ENCODE measurements at regions not wholly inside any gene's neighbourhood (a gene's known extent, or its start where the extent isn't known, plus 50 kb on each side); places are given as distances from the start of the nearest gene placed in this dataset.

DNA sequence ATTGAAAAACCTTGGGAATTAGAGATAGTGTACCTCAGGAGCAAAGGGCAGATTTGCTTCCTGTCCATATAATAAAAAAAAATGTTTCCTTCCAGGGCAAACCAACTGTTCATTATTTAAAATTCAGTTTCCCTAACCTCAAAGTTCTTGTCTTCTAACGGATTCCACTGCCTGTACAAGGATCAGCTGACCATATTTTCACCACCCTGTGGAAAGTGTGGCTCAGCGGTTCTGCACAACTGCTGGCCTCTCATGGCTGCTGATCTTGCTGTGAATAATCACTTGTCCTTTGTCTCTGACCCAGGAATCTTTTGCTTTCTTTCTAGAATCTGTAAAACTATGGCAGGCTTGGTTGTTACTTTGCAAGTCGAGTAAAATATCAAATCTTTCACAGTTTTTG lies 1732.5 kb upstream of the RAG2 start:
- H3K79me2 ChIP-seq (ENCODE audit: control insufficient read depth, insufficient read depth, low read length, unreplicated experiment) = no peaks in the 10 kb centered on the region
- no peak overlapping the region for H3K4me3 ChIP-seq (ENCODE audit: low read depth, low read length)
- H3K27ac ChIP-seq (ENCODE audit: low read depth, low read length) = no peak overlapping the region
- H3K27me3 ChIP-seq (ENCODE audit: insufficient read depth, low read length) = no peaks in the 10 kb centered on the region
- H3K36me3 ChIP-seq (ENCODE audit: insufficient read depth, low read length) = no peaks in the 10 kb centered on the region
- no peak overlapping the region for H2AFZ ChIP-seq (ENCODE audit: low read length, unreplicated experiment)
- H3K4me1 ChIP-seq (ENCODE audit: control insufficient read depth, insufficient read depth, low read length, unreplicated experiment) = no peaks in the 10 kb centered on the region

DNA sequence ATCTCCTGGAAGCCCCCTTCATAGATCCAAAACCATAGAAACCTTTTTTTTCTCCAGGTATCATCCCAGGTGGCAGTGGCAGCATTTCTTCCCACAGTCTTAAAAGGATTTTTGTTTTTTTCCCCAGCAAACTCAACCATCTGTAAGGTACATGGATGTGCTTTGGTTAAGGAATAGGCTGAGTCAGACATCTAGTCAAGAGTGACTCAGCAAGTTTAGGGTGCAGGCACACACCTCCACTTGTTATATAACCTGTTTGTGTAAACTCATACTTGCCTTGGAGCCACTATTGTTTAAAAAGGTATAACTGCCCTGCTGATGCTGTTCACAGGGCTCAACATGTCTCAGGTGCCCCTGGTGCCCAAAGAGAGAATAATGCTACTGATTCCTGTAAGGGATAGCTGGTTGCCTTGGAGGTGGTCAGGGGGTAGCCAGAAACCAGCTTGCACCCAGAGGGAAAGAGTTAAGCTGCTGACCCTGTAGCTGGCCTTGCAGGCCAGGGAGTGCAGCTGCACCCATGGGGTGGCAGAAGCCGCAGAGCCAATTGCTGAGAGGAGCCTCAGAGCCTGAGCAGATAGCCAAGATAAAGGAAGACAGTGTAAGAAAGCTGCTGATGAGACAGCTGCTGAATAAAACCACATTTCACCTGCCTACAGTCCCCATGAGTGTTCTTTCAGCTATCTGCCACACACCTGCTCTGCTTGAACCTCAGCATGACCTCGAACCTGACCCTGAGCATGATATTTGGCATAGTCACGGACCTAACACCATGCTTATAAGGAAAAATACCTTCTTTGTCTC lies 1726.1 kb upstream of the RAG2 start:
- no peaks in the 10 kb centered on the region for H3K4me1 ChIP-seq (ENCODE audit: control insufficient read depth, insufficient read depth, low read length, unreplicated experiment)
- H3K27ac ChIP-seq (ENCODE audit: low read depth, low read length) = no peak overlapping the region
- H2AFZ ChIP-seq (ENCODE audit: low read length, unreplicated experiment) = no peak overlapping the region

DNA sequence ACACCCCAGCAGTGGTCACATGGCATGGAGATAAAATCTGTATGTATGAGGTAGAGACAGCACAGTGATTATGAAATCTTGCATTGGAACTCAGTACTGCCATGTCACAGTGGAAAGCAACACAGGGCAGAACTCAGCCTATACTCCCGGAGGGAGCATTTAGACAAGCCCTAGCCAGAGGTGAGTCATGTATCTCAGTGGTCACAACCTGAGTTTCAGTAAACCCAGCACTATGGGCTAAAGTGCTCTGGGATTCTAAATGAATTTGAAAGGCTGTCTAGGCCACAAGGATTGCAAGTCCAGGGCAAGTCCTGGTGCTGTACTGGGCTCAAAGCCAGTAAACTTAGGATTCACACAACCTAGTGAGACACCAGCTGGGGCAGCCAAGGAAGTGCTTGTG lies 1717.1 kb upstream of the RAG2 start:
- Histone ChIP-seq H3K27me3 (ENCODE audit: insufficient read depth, low read length) (no peaks in the 10 kb centered on the region), H3K4me3 (ENCODE audit: low read depth, low read length) (no peak overlapping the region), H3K27ac (ENCODE audit: low read depth, low read length) (no peak overlapping the region), H2AFZ (ENCODE audit: low read length, unreplicated experiment) (no peak overlapping the region), H3K36me3 (ENCODE audit: insufficient read depth, low read length) (no peaks in the 10 kb centered on the region), H3K4me1 (ENCODE audit: control insufficient read depth, insufficient read depth, low read length, unreplicated experiment) (no peaks in the 10 kb centered on the region), H3K79me2 (ENCODE audit: control insufficient read depth, insufficient read depth, low read length, unreplicated experiment) (no peaks in the 10 kb centered on the region)

More for the DNA sequence above, 1726.1 kb upstream of the RAG2 start:
- Histone ChIP-seq H3K27me3 (ENCODE audit: insufficient read depth, low read length) (no peaks in the 10 kb centered on the region), H3K36me3 (ENCODE audit: insufficient read depth, low read length) (no peaks in the 10 kb centered on the region), H3K4me3 (ENCODE audit: low read depth, low read length) (no peak overlapping the region), H3K79me2 (ENCODE audit: control insufficient read depth, insufficient read depth, low read length, unreplicated experiment) (no peaks in the 10 kb centered on the region)

DNA sequence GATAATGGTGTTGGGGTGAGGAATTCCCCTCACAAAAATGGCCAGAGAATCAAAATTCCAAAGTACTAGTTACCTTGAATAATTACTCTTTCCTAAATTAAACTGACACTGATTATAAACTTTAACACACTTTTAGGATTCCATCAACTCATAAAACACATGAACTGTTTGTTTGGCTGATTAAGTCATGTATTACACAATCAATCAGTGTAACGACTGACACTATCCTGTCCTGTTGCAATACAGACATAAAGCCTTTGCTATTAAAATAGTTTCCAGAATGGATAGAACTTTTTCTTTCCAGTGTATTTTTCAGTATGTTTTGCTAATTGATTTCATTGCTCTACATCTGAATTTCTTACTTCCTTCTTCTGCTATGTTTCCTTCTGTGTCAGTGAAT lies 1709.4 kb upstream of the RAG2 start:
- Histone ChIP-seq H3K4me3 (ENCODE audit: low read depth, low read length) (no peak overlapping the region), H3K27me3 (ENCODE audit: insufficient read depth, low read length) (no peaks in the 10 kb centered on the region), H3K4me1 (ENCODE audit: control insufficient read depth, insufficient read depth, low read length, unreplicated experiment) (no peaks in the 10 kb centered on the region), H3K27ac (ENCODE audit: low read depth, low read length) (no peak overlapping the region), H2AFZ (ENCODE audit: low read length, unreplicated experiment) (no peak overlapping the region), H3K79me2 (ENCODE audit: control insufficient read depth, insufficient read depth, low read length, unreplicated experiment) (no peaks in the 10 kb centered on the region), H3K36me3 (ENCODE audit: insufficient read depth, low read length) (no peaks in the 10 kb centered on the region)

DNA sequence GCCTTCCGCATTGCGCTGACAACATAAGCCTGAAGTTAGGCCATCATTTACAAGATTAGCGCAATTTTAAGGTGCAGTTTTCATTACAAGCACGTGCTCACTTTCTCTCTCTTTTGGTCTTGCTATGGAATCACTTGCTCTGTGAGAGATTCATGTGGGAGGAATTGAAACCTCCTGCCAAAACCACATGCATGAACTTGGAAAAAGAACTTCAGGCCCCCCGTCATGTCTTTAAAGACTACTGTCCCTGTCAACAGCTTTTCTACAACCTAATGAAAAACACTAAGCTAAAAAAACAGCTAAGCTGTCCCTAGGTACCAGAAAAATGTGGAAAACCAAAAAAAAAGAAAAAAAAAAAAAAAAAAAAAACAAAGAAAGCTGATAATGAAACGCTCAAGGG lies 1707.6 kb upstream of the RAG2 start:
- Histone ChIP-seq H3K4me3 (ENCODE audit: low read depth, low read length) (no peak overlapping the region), H3K79me2 (ENCODE audit: control insufficient read depth, insufficient read depth, low read length, unreplicated experiment) (no peaks in the 10 kb centered on the region), H3K36me3 (ENCODE audit: insufficient read depth, low read length) (no peaks in the 10 kb centered on the region), H3K27ac (ENCODE audit: low read depth, low read length) (no peak overlapping the region), H3K4me1 (ENCODE audit: control insufficient read depth, insufficient read depth, low read length, unreplicated experiment) (no peaks in the 10 kb centered on the region), H3K27me3 (ENCODE audit: insufficient read depth, low read length) (no peaks in the 10 kb centered on the region), H2AFZ (ENCODE audit: low read length, unreplicated experiment) (no peak overlapping the region)

DNA sequence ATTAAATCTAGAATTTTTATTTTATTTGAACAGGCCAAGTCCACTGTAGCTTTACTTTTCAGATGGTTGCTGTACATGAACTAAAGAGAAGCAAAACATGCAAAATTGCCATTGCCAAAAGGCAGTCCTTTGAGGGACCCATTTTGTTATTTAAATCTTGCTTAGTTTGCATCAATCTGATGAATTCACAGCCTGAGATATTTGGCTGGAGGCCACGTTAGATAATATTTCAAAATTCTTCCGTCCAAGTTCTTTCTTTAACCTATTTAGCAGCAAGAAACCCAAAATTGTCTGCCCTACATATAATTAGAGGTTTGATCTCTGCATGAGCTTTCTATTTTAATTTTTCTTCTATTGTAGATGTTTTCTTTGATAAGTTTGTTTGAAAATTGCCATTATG lies 1706.9 kb upstream of the RAG2 start:
- H3K4me3 ChIP-seq (ENCODE audit: low read depth, low read length) = no peak overlapping the region
- no peaks in the 10 kb centered on the region for H3K27me3 ChIP-seq (ENCODE audit: insufficient read depth, low read length)
- H3K4me1 ChIP-seq (ENCODE audit: control insufficient read depth, insufficient read depth, low read length, unreplicated experiment) = no peaks in the 10 kb centered on the region
- no peak overlapping the region for H2AFZ ChIP-seq (ENCODE audit: low read length, unreplicated experiment)
- no peaks in the 10 kb centered on the region for H3K36me3 ChIP-seq (ENCODE audit: insufficient read depth, low read length)
- no peaks in the 10 kb centered on the region for H3K79me2 ChIP-seq (ENCODE audit: control insufficient read depth, insufficient read depth, low read length, unreplicated experiment)
- no peak overlapping the region for H3K27ac ChIP-seq (ENCODE audit: low read depth, low read length)

DNA sequence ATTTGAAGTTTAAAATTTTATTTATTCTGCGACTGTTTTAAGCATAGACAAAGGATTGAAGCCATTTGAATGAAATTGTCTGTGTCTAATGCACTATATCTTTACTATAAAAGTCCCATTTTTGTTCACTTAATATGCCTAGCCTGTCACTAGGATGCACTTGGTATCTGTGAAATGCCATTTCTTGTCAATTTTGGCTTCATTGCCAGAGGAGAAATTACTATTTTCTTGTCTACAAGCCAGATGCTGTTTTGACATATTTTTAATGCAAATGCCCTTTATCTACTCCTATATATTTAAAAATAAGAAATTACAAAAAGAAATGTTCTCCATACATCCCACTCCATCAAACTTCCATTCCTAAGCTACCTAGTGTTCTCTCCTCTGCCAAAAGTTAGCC lies 1704.5 kb upstream of the RAG2 start:
- Histone ChIP-seq H3K36me3 (ENCODE audit: insufficient read depth, low read length) (no peaks in the 10 kb centered on the region), H3K4me1 (ENCODE audit: control insufficient read depth, insufficient read depth, low read length, unreplicated experiment) (no peaks in the 10 kb centered on the region), H3K27me3 (ENCODE audit: insufficient read depth, low read length) (no peaks in the 10 kb centered on the region), H3K4me3 (ENCODE audit: low read depth, low read length) (no peak overlapping the region), H3K27ac (ENCODE audit: low read depth, low read length) (no peak overlapping the region), H3K79me2 (ENCODE audit: control insufficient read depth, insufficient read depth, low read length, unreplicated experiment) (no peaks in the 10 kb centered on the region), H2AFZ (ENCODE audit: low read length, unreplicated experiment) (no peak overlapping the region)

DNA sequence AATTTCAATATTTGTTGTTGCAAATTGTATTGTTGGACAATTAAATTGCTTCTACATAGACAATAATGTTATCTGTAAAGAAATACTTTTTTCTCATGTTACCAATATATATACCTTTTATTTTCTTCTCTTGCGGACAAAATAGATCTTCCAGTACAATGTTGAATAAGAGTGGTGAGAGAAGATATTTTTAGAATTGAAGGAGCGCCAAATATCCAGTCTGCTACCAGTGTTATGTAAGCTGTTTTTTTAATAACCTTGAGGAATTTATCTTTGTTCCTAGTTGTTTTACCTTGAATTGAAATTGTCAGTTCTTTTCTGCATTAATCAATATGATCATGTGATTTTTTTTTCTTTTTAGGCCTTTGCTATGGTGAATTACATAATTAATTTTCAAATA lies 1702.5 kb upstream of the RAG2 start:
- no peak overlapping the region for H3K4me3 ChIP-seq (ENCODE audit: low read depth, low read length)

DNA sequence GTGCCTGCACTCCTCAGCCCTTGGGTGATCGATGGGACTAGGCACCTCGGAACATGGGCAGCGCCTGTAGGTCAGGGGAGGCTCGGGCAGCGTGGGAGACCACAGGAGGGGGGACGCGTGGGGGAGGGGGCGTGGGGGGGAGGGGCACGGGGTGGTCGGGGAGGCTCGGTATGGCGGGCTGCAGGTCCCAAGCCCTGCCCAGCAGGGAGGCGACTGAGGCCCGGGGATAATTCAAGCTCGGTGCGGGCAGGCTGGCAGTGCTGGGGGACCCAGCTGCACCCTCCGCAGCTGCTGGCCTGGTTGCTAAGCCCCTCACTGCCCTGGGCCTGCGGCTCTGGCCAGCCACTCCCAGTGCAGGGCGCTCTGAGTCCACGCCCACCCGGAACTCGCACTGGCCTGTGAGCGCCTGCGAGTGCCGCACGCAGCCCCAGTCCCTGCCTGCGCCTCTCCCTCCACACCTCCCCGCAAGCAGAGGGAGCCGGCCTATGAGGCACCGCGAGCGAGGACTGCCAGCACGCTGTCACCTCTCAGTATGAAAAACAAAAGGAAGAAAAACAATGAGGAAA lies 1698.3 kb upstream of the RAG2 start:
- H2AFZ ChIP-seq (ENCODE audit: low read length, unreplicated experiment) = no peak overlapping the region
- no peaks in the 10 kb centered on the region for H3K79me2 ChIP-seq (ENCODE audit: control insufficient read depth, insufficient read depth, low read length, unreplicated experiment)
- H3K4me1 ChIP-seq (ENCODE audit: control insufficient read depth, insufficient read depth, low read length, unreplicated experiment) = no peaks in the 10 kb centered on the region
- no peak overlapping the region for H3K27ac ChIP-seq (ENCODE audit: low read depth, low read length)
- H3K4me3 ChIP-seq (ENCODE audit: low read depth, low read length) = no peak overlapping the region
- no peaks in the 10 kb centered on the region for H3K27me3 ChIP-seq (ENCODE audit: insufficient read depth, low read length)
- H3K36me3 ChIP-seq (ENCODE audit: insufficient read depth, low read length) = no peaks in the 10 kb centered on the region

More for the DNA sequence above, 1702.5 kb upstream of the RAG2 start:
- Histone ChIP-seq H3K27me3 (ENCODE audit: insufficient read depth, low read length) (no peaks in the 10 kb centered on the region), H3K79me2 (ENCODE audit: control insufficient read depth, insufficient read depth, low read length, unreplicated experiment) (no peaks in the 10 kb centered on the region), H3K4me1 (ENCODE audit: control insufficient read depth, insufficient read depth, low read length, unreplicated experiment) (no peaks in the 10 kb centered on the region), H3K27ac (ENCODE audit: low read depth, low read length) (no peak overlapping the region), H3K36me3 (ENCODE audit: insufficient read depth, low read length) (no peaks in the 10 kb centered on the region), H2AFZ (ENCODE audit: low read length, unreplicated experiment) (no peak overlapping the region)

DNA sequence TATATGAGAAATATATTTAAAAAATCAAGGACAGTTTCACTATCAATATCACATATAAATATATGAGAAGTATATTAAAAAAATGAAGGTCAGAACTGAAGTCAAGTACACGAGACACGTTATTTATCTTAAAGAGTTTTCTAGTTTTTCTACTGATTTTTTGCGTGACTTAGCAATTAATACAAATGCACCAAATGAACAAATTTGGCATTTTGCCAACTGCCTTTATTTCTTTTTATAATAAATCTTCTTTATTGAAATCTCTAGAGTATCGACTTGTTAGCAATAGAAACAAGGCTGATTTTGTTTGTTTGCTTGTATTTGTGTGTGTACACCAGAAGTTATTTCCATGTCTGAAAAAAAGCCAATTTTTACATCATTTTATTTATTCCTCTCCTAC lies 1684.7 kb upstream of the RAG2 start:
- H3K79me2 ChIP-seq (ENCODE audit: control insufficient read depth, insufficient read depth, low read length, unreplicated experiment) = no peaks in the 10 kb centered on the region
- H3K36me3 ChIP-seq (ENCODE audit: insufficient read depth, low read length) = no peaks in the 10 kb centered on the region
- no peaks in the 10 kb centered on the region for H3K4me1 ChIP-seq (ENCODE audit: control insufficient read depth, insufficient read depth, low read length, unreplicated experiment)
- no peak overlapping the region for H3K27ac ChIP-seq (ENCODE audit: low read depth, low read length)
- no peak overlapping the region for H3K4me3 ChIP-seq (ENCODE audit: low read depth, low read length)
- H3K27me3 ChIP-seq (ENCODE audit: insufficient read depth, low read length) = no peaks in the 10 kb centered on the region
- H2AFZ ChIP-seq (ENCODE audit: low read length, unreplicated experiment) = no peak overlapping the region

DNA sequence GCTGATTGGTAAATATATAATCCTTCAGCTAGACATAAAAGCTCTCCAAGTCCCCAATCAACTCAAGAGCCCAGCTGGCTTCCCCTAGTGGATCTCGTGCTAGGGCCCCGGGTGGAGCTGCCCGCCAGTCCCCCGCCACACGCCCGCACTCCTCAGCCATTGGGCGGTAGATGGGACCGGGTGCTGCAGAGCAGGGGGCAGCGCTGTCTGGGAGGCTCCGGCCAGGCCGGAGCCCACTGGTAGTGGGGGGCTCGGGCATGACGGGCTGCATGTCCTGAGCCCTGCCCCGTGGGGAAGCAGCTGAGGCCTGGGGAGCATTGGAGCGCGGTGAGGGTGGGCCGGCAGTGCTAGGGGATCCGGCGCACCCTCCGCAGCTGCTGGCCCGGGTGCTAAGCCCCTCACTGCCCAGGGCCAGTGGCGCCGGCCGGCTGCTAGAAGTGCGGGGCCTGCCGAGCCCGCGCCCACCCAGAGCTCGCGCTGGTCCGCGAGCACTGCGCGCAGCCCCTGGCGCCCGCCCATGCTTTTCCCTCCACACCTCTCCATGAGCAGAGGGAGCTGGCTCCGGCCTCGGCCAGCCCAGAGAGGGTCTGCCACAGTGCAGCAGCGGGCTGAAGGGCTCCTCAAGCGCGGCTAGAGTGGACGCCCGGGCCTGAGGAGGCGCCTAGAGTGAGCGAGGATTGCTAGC lies 1680.6 kb upstream of the RAG2 start:
- Histone ChIP-seq H3K4me3 (ENCODE audit: low read depth, low read length) (no peak overlapping the region), H2AFZ (ENCODE audit: low read length, unreplicated experiment) (no peak overlapping the region), H3K36me3 (ENCODE audit: insufficient read depth, low read length) (no peaks in the 10 kb centered on the region), H3K4me1 (ENCODE audit: control insufficient read depth, insufficient read depth, low read length, unreplicated experiment) (peaks cover 5% of the 10 kb centered on the region), H3K79me2 (ENCODE audit: control insufficient read depth, insufficient read depth, low read length, unreplicated experiment) (no peaks in the 10 kb centered on the region), H3K27ac (ENCODE audit: low read depth, low read length) (no peak overlapping the region), H3K27me3 (ENCODE audit: insufficient read depth, low read length) (no peaks in the 10 kb centered on the region)
